ENCODE measurements at regions not wholly inside any gene's neighbourhood (a gene's known extent, or its start where the extent isn't known, plus 50 kb on each side); places are given as distances from the start of the nearest gene placed in this dataset.

- H3K4me3 ChIP-seq, result no peak overlapping the region
- no peak for TF ChIP-seq TFCP2L1 (CRISPR knock-in tag; IDR thresholded peaks at IDR 0.05)
- TF ChIP-seq CBX8 (IDR thresholded peaks at IDR 0.05), result no peak
- TF ChIP-seq PHF8 (IDR thresholded peaks at IDR 0.05; ENCODE audit: borderline replicate concordance, low read depth), result no peak
- TF ChIP-seq RFX5 (IDR thresholded peaks at IDR 0.05), result no peak
- no peak for TF ChIP-seq HOXA7 (CRISPR knock-in tag; IDR thresholded peaks at IDR 0.05)
- no peak for TF ChIP-seq BHLHE40 (IDR thresholded peaks at IDR 0.05; ENCODE audit: low read depth, low read length)
- TF ChIP-seq HES2 (IDR thresholded peaks at IDR 0.05), result no peak
- no peak overlapping the region for H3K4me2 ChIP-seq
- no peak overlapping the region for H3K27ac ChIP-seq
- DNase-seq (ENCODE audit: low read depth in 1 of 2, low spot score in 1 of 2) (no peak), ATAC-seq (no peak), FAIRE-seq (no peak)
- H3K9me3 ChIP-seq, result no peaks in the 10 kb centered on the region
- CTCF ChIA-PET, result interaction anchor here (1.2 kb wide), 1 partner anchor 99 kb away, joined by 4 read pairs; no protein-coding TSS in a partner anchor
- no peaks in the 10 kb centered on the region for H3K4me1 ChIP-seq
- POLR2A ChIA-PET, result no interaction called here
- 45% methylated on average over 6 of the region's 7 CpGs for WGBS (ENCODE audit: missing lambda C conversion rate)
Measured at GRCh38 chr1:30479575-30479974, 243.8 kb downstream of the MATN1 start.

- 65% methylated on average over 12 of the region's 13 CpGs for WGBS (ENCODE audit: missing lambda C conversion rate)
- H3K4me3 ChIP-seq, result no peak overlapping the region
- ATAC-seq (no peak), DNase-seq (ENCODE audit: low read depth in 1 of 2, low spot score in 1 of 2) (no peak), FAIRE-seq (no peak)
- no peak overlapping the region for H3K4me2 ChIP-seq
- no peak overlapping the region for H3K27ac ChIP-seq
- CTCF ChIA-PET, result interaction anchor here (1.2 kb wide), 1 partner anchor 98 kb away, joined by 4 read pairs; no protein-coding TSS in a partner anchor
- POLR2A ChIA-PET, result no interaction called here
- no peaks in the 10 kb centered on the region for H3K9me3 ChIP-seq
- TF ChIP-seq ZNF302 (CRISPR knock-in tag; IDR thresholded peaks at IDR 0.05) (no peak), RFX5 (IDR thresholded peaks at IDR 0.05) (no peak), MAZ (IDR thresholded peaks at IDR 0.05; ENCODE audit: borderline replicate concordance, low read depth, low read length) (no peak)
- H3K4me1 ChIP-seq, result no peaks in the 10 kb centered on the region
Measured at GRCh38 chr1:30478799-30479563, 244.4 kb downstream of the MATN1 start.

GRCh38 chr1:30478283-30478682 lies 245.1 kb downstream of the MATN1 start:
- TF ChIP-seq EHMT2 (IDR thresholded peaks at IDR 0.05; ENCODE audit: low read depth) (no peak), ZNF302 (CRISPR knock-in tag; IDR thresholded peaks at IDR 0.05) (no peak), CBX8 (IDR thresholded peaks at IDR 0.05) (no peak), ZSCAN20 (CRISPR knock-in tag; IDR thresholded peaks at IDR 0.05) (no peak), RAD21 (conservative IDR thresholded peaks at IDR 0.05 in 1 of 2, IDR thresholded peaks at IDR 0.05 in 1 of 2) (no peak), TP53 (CRISPR knock-in tag; IDR thresholded peaks at IDR 0.05) (no peak), RNF2 (IDR thresholded peaks at IDR 0.05; ENCODE audit: borderline replicate concordance, low read depth) (no peak), FOSL2 (IDR thresholded peaks at IDR 0.05) (no peak), FOSL2 (CRISPR knock-in tag; IDR thresholded peaks at IDR 0.05) (no peak), TFCP2L1 (CRISPR knock-in tag; IDR thresholded peaks at IDR 0.05) (no peak), ELK1 (IDR thresholded peaks at IDR 0.05; ENCODE audit: low read depth, low read length) (no peak), BCL3 (IDR thresholded peaks at IDR 0.05) (no peak), HMGXB4 (CRISPR knock-in tag; IDR thresholded peaks at IDR 0.05; ENCODE audit: borderline replicate concordance) (no peak), CBX2 (IDR thresholded peaks at IDR 0.05; ENCODE audit: borderline replicate concordance, low read depth) (no peak), CEBPB (IDR thresholded peaks at IDR 0.05) (no peak), EHF (CRISPR knock-in tag; IDR thresholded peaks at IDR 0.05) (no peak), POLR2A (IDR thresholded peaks at IDR 0.05; ENCODE audit: low read length) (no peak), E2F6 (IDR thresholded peaks at IDR 0.05; ENCODE audit: borderline replicate concordance, low read depth) (no peak), HOXB5 (CRISPR knock-in tag; IDR thresholded peaks at IDR 0.05) (no peak), ESRRA (IDR thresholded peaks at IDR 0.05; ENCODE audit: borderline replicate concordance, low read length) (no peak)
- no peak for FAIRE-seq
- no peak for ATAC-seq
- no peak overlapping the region for H3K4me3 ChIP-seq
- no peaks in the 10 kb centered on the region for H3K9me3 ChIP-seq
- no peaks in the 10 kb centered on the region for H3K4me1 ChIP-seq
- POLR2A ChIA-PET, result no interaction called here
- CTCF ChIA-PET, result no interaction called here
- H3K27ac ChIP-seq, result no peak overlapping the region
- H3K4me2 ChIP-seq, result no peak overlapping the region
- no peak for DNase-seq (ENCODE audit: low read depth in 1 of 2, low spot score in 1 of 2)
- 77% methylated on average over 5 of the region's 6 CpGs for WGBS (ENCODE audit: missing lambda C conversion rate)
